ENCODE measurements at regions not wholly inside any gene's neighbourhood (a gene's known extent, or its start where the extent isn't known, plus 50 kb on each side); places are given as distances from the start of the nearest gene placed in this dataset.

DNA sequence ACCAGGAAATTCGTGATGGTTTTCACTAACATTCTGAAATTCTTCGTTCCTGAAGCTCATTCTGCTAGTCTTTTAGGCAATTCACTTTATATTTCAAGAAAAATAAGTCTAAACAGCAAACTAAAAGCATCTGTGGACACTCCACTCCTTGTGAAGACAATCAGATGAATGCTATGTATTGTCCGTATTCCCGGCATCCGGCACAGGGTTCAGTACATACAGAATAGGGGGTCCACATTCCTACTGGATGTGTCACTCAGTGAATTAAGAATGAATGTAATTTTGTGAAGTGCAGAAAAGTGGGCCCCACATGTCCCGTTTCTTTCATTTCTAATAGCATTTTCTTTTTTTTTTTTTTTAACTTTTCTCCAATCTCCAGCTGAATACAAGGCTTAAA is 241.3 kb downstream of the GRIN2B start:
- peaks cover 5% of the 10 kb centered on the region for H3K27me3 ChIP-seq
- TF ChIP-seq, protein P1, sequence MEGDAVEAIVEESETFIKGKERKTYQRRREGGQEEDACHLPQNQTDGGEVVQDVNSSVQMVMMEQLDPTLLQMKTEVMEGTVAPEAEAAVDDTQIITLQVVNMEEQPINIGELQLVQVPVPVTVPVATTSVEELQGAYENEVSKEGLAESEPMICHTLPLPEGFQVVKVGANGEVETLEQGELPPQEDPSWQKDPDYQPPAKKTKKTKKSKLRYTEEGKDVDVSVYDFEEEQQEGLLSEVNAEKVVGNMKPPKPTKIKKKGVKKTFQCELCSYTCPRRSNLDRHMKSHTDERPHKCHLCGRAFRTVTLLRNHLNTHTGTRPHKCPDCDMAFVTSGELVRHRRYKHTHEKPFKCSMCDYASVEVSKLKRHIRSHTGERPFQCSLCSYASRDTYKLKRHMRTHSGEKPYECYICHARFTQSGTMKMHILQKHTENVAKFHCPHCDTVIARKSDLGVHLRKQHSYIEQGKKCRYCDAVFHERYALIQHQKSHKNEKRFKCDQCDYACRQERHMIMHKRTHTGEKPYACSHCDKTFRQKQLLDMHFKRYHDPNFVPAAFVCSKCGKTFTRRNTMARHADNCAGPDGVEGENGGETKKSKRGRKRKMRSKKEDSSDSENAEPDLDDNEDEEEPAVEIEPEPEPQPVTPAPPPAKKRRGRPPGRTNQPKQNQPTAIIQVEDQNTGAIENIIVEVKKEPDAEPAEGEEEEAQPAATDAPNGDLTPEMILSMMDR (IDR thresholded peaks at IDR 0.05), result no peak
- no peaks in the 10 kb centered on the region for H3K4me1 ChIP-seq (ENCODE audit: control insufficient read depth in 1 of 2, insufficient read depth in 1 of 2, low read depth in 1 of 2, low read length in 1 of 2)
- H3K9me3 ChIP-seq, result no peaks in the 10 kb centered on the region
- H3K27ac ChIP-seq, result no peak overlapping the region
- H3K4me3 ChIP-seq (ENCODE audit: low read depth in 1 of 2, low read length in 1 of 2), result no peak overlapping the region
- H3K36me3 ChIP-seq, result no peaks in the 10 kb centered on the region

DNA sequence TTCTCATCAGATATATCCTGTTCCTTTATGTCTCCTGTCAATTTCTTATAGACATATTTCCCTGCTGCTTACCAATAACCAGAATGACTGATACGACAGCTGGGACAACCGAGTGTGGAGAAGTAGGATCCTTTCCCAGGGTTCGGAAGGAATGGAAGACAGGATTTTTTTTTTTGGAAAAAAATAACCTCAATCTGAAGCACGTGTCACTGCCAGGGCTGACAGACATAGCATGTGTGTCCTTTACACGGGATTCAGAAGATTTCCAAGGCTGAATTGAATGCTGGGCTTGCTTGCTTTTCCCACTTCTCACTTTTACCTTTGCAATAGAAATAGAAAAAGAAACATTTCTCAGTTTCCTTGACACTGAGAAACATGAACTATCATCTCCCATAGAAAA is 245.7 kb downstream of the GRIN2B start:
- Histone ChIP-seq H3K36me3 (no peaks in the 10 kb centered on the region), H3K9me3 (no peaks in the 10 kb centered on the region), H3K27ac (no peak overlapping the region), H3K4me1 (ENCODE audit: control insufficient read depth in 1 of 2, insufficient read depth in 1 of 2, low read depth in 1 of 2, low read length in 1 of 2) (no peaks in the 10 kb centered on the region), H3K4me3 (ENCODE audit: low read depth in 1 of 2, low read length in 1 of 2) (no peak overlapping the region), H3K27me3 (no peaks in the 10 kb centered on the region)
- TF ChIP-seq, protein P1 (IDR thresholded peaks at IDR 0.05), result no peak

DNA sequence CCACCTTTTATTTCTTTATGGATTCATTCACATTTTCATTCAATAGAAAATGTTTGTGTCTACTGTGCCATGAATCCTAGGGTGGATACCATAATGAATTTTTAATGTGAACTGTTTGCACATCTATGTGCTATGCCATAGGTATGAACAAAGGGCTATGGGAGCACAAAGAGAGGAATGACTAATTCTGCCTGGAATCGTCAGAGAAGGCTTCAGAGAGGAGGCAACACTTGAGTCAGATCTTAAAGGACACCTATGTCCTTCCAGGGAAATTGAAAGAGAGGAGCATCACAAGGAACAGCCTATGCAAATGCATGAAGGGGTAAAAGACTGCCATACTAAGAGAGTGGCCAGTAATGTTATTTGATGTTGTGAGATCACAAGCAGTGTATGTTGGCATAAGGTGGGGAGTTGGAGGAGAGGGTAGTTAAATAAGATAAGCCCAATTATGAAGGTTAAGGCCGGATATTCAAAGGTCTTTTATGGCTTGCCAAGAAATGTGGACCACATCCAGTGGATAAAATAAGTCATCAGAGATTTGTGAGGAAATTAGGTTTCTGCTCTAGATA is 246.7 kb downstream of the GRIN2B start:
- Histone ChIP-seq H3K4me1 (ENCODE audit: control insufficient read depth in 1 of 2, insufficient read depth in 1 of 2, low read depth in 1 of 2, low read length in 1 of 2) (no peaks in the 10 kb centered on the region), H3K27ac (no peak overlapping the region), H3K27me3 (no peaks in the 10 kb centered on the region), H3K9me3 (no peaks in the 10 kb centered on the region), H3K36me3 (no peaks in the 10 kb centered on the region), H3K4me3 (ENCODE audit: low read depth in 1 of 2, low read length in 1 of 2) (no peak overlapping the region)
- TF ChIP-seq, protein P1 (IDR thresholded peaks at IDR 0.05), result no peak

DNA sequence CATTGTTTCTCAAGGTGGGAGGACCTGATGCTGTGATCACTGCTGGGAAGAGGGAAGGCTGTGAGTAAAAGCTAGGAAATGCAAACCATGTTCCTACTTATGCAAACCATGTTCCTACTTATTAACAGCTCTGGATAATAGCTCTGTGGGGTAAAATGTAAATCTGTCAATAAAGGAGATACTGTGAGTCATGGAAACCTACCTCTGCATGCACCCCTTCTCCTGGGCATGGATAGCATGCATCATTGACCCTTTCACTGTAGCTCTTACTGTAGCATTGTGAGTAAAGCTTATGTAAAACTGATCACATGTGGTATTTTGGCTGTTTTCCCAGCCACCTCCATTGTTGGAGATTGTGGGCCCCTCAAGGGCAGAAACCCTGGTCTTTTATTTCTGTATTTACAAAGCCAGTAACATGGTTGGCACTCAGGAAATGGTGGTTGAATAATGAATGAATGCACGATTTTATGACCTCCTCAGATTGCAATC is 253.7 kb downstream of the GRIN2B start:
- TF ChIP-seq, protein P1 (IDR thresholded peaks at IDR 0.05), result no peak
- no peaks in the 10 kb centered on the region for H3K9me3 ChIP-seq
- H3K4me3 ChIP-seq (ENCODE audit: low read depth in 1 of 2, low read length in 1 of 2), result no peak overlapping the region
- H3K27me3 ChIP-seq, result no peaks in the 10 kb centered on the region
- H3K36me3 ChIP-seq, result no peaks in the 10 kb centered on the region
- no peaks in the 10 kb centered on the region for H3K4me1 ChIP-seq (ENCODE audit: control insufficient read depth in 1 of 2, insufficient read depth in 1 of 2, low read depth in 1 of 2, low read length in 1 of 2)
- no peak overlapping the region for H3K27ac ChIP-seq

DNA sequence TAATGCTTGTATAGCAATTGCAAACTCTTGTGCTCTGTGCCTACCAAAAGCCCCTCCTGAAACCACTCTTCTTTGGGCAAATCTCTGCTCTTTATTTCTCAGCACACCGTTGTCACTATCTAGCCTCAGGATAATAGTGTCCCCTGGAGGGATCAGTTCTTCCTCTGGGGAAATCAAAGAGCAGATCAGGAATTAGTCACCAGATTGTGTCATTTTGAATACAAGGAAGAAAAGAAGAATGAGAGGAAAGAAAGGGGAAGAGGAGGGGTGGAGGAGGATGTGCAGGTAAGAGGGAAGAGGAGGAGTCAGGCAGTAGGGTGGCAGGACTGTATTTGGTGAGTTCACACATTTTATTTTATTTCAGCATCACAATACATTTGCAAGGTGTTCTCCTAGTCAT is 256.4 kb downstream of the GRIN2B start:
- TF ChIP-seq, protein P1 (IDR thresholded peaks at IDR 0.05), result no peak
- Histone ChIP-seq H3K4me1 (ENCODE audit: control insufficient read depth in 1 of 2, insufficient read depth in 1 of 2, low read depth in 1 of 2, low read length in 1 of 2) (no peaks in the 10 kb centered on the region), H3K27ac (no peak overlapping the region), H3K9me3 (no peaks in the 10 kb centered on the region), H3K27me3 (no peaks in the 10 kb centered on the region), H3K4me3 (ENCODE audit: low read depth in 1 of 2, low read length in 1 of 2) (no peak overlapping the region), H3K36me3 (no peaks in the 10 kb centered on the region)
